ENCODE measurements at regions not wholly inside any gene's neighbourhood (a gene's known extent, or its start where the extent isn't known, plus 50 kb on each side); places are given as distances from the start of the nearest gene placed in this dataset.

DNA sequence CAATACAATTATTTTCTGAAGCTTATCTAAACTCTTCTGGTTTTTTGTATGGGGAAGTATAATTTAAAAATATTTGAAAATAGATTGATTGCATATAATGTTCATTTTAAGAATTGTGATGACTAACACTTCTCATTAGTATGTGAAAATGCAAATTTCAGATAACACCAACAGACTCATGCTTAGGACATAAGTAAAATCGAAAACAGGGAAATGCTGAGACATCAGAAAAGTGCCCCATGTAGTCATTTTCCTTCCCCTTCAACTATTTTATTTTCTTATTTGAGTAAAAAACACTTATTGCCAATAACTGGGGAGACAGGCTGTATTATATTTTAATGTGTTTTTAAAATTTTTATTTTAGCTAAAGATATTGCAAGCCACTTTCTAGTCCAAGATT lies 814.7 kb downstream of the GALC start:
- no peaks in the 10 kb centered on the region for H3K79me2 ChIP-seq (ENCODE audit: insufficient read depth, low read depth)
- no peaks in the 10 kb centered on the region for H3K36me3 ChIP-seq (ENCODE audit: insufficient read depth)
- no peak overlapping the region for H3K4me3 ChIP-seq (IDR thresholded peaks at IDR 0.05; ENCODE audit: insufficient read depth, low read depth, low read length)
- H3K9ac ChIP-seq, result no peak overlapping the region
- H3K27me3 ChIP-seq (ENCODE audit: insufficient read depth, low read depth), result no peaks in the 10 kb centered on the region
- TF ChIP-seq, protein P1, sequence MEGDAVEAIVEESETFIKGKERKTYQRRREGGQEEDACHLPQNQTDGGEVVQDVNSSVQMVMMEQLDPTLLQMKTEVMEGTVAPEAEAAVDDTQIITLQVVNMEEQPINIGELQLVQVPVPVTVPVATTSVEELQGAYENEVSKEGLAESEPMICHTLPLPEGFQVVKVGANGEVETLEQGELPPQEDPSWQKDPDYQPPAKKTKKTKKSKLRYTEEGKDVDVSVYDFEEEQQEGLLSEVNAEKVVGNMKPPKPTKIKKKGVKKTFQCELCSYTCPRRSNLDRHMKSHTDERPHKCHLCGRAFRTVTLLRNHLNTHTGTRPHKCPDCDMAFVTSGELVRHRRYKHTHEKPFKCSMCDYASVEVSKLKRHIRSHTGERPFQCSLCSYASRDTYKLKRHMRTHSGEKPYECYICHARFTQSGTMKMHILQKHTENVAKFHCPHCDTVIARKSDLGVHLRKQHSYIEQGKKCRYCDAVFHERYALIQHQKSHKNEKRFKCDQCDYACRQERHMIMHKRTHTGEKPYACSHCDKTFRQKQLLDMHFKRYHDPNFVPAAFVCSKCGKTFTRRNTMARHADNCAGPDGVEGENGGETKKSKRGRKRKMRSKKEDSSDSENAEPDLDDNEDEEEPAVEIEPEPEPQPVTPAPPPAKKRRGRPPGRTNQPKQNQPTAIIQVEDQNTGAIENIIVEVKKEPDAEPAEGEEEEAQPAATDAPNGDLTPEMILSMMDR (conservative IDR thresholded peaks at IDR 0.05; ENCODE audit: low read depth, low read length), result no peak
- H4K20me1 ChIP-seq (ENCODE audit: insufficient read depth), result no peaks in the 10 kb centered on the region
- H2AFZ ChIP-seq (ENCODE audit: low read depth), result no peak overlapping the region
- no peak overlapping the region for H3K4me2 ChIP-seq
- no peak overlapping the region for H3K27ac ChIP-seq
- no peaks in the 10 kb centered on the region for H3K4me1 ChIP-seq (ENCODE audit: low read depth, poor library complexity, severe bottlenecking)

DNA sequence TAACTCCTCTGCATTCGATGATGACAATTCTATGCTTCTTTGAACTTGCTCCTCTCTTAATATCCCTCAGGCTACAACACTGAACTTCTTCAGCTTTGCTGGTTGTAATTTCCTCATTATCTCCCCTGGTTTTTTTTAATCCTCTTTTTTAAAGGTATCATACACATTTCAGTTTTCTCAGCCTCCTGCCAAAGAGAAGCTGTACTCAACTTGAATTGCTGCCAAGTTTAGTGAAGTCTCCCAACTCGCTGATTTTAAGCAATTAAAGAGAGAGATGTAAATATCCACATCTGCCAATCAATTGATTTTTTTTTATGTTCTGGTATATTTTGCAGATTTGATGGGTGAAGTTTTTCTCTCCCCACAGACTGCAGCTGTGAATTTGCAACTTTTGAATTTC lies 817.8 kb downstream of the GALC start:
- Histone ChIP-seq H3K9ac (no peak overlapping the region), H3K4me2 (no peak overlapping the region), H3K36me3 (ENCODE audit: insufficient read depth) (no peaks in the 10 kb centered on the region), H3K4me3 (IDR thresholded peaks at IDR 0.05; ENCODE audit: insufficient read depth, low read depth, low read length) (no peak overlapping the region), H3K27ac (no peak overlapping the region), H3K4me1 (ENCODE audit: low read depth, poor library complexity, severe bottlenecking) (no peaks in the 10 kb centered on the region), H2AFZ (ENCODE audit: low read depth) (no peak overlapping the region), H3K27me3 (ENCODE audit: insufficient read depth, low read depth) (no peaks in the 10 kb centered on the region), H4K20me1 (ENCODE audit: insufficient read depth) (no peaks in the 10 kb centered on the region), H3K79me2 (ENCODE audit: insufficient read depth, low read depth) (no peaks in the 10 kb centered on the region)
- TF ChIP-seq, protein P1 (conservative IDR thresholded peaks at IDR 0.05; ENCODE audit: low read depth, low read length), result no peak

DNA sequence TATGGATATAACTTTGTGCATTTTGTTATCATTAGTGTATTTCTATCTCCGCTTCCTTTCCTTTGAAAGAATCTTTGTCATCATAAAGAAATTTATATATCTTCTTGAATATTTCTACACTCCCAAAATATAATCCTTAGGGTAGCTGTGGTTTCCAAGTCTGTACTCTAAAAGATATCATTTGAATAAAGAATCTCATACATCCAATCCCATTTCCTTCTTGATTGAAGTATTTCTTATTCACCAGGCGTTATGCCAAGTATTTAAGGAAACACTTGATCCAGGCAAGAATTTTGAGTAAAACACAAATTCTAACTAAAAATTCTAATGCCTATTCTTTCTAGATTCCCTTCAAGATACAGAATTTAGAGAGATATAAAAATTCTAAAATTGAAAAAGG lies 821.8 kb downstream of the GALC start:
- H3K36me3 ChIP-seq (ENCODE audit: insufficient read depth), result no peaks in the 10 kb centered on the region
- no peak overlapping the region for H3K4me2 ChIP-seq
- H3K27ac ChIP-seq, result no peak overlapping the region
- H3K4me1 ChIP-seq (ENCODE audit: low read depth, poor library complexity, severe bottlenecking), result no peaks in the 10 kb centered on the region
- no peaks in the 10 kb centered on the region for H3K27me3 ChIP-seq (ENCODE audit: insufficient read depth, low read depth)
- no peak overlapping the region for H3K9ac ChIP-seq
- H3K79me2 ChIP-seq (ENCODE audit: insufficient read depth, low read depth), result no peaks in the 10 kb centered on the region
- H2AFZ ChIP-seq (ENCODE audit: low read depth), result no peak overlapping the region
- TF ChIP-seq, protein P1 (conservative IDR thresholded peaks at IDR 0.05; ENCODE audit: low read depth, low read length), result no peak
- no peaks in the 10 kb centered on the region for H4K20me1 ChIP-seq (ENCODE audit: insufficient read depth)
- no peak overlapping the region for H3K4me3 ChIP-seq (IDR thresholded peaks at IDR 0.05; ENCODE audit: insufficient read depth, low read depth, low read length)

DNA sequence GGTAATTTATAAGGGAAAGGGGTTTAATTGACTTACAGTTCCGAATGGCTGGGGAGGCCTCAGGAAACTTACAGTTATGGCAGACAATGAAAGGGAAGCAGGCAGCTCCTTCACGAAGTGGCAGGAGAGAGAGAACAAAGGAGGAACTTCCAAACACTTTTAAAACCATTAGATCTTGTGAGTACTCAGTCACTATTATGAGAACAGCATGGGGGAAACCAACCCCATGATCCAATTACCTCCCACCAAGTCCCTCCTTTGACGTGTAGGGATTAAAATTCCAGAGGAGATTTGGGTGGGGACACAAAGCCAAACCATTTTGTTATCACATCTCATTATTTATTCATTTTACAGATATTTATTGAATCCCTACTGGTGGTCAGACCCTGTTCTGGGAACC lies 822.8 kb downstream of the GALC start:
- Histone ChIP-seq H3K27ac (no peak overlapping the region), H3K4me2 (no peak overlapping the region)
- TF ChIP-seq, protein P1 (conservative IDR thresholded peaks at IDR 0.05; ENCODE audit: low read depth, low read length), result no peak

More for the DNA sequence above, 822.8 kb downstream of the GALC start:
- H3K4me3 ChIP-seq (IDR thresholded peaks at IDR 0.05; ENCODE audit: insufficient read depth, low read depth, low read length), result no peak overlapping the region
- no peaks in the 10 kb centered on the region for H3K79me2 ChIP-seq (ENCODE audit: insufficient read depth, low read depth)
- H3K36me3 ChIP-seq (ENCODE audit: insufficient read depth), result no peaks in the 10 kb centered on the region
- H4K20me1 ChIP-seq (ENCODE audit: insufficient read depth), result no peaks in the 10 kb centered on the region
- H3K4me1 ChIP-seq (ENCODE audit: low read depth, poor library complexity, severe bottlenecking), result no peaks in the 10 kb centered on the region
- no peak overlapping the region for H2AFZ ChIP-seq (ENCODE audit: low read depth)
- no peaks in the 10 kb centered on the region for H3K27me3 ChIP-seq (ENCODE audit: insufficient read depth, low read depth)
- H3K9ac ChIP-seq, result no peak overlapping the region

Data from KMS-11 (cell line).